Activated naive CD8-positive, alpha-beta T cell treated with anti-CD3 and anti-CD28 coated beads for 36 hours (primary cell): ENCODE measurements at regions not wholly inside any gene's neighbourhood (a gene's known extent, or its start where the extent isn't known, plus 50 kb on each side); places are given as distances from the start of the nearest gene placed in this dataset.

Experiments
- DNase-seq: peaks from one replicate; pipeline ENCODE4 v3.0.0; 2021
- H3K27ac Mint-ChIP-seq: one replicate; pipeline ENCODE4 v1.8.0; 2022; ENCODE audit warnings: mild to moderate bottlenecking, moderate library complexity, mixed read lengths
- H3K27me3 Mint-ChIP-seq: one replicate; pipeline ENCODE4 v1.8.0; 2022; ENCODE audit warnings: mild to moderate bottlenecking, mixed read lengths
- H3K36me3 Mint-ChIP-seq: one replicate; pipeline ENCODE4 v1.8.0; 2021; ENCODE audit warnings: mild to moderate bottlenecking, mixed read lengths
- H3K4me1 Mint-ChIP-seq: one replicate; pipeline ENCODE4 v1.8.0; 2021; ENCODE audit warnings: mixed read lengths
- H3K4me3 Mint-ChIP-seq: one replicate; pipeline ENCODE4 v1.8.0; 2022; ENCODE audit warnings: mild to moderate bottlenecking, moderate library complexity, mixed read lengths
- H3K9me3 Mint-ChIP-seq: one replicate; pipeline ENCODE4 v1.8.0; 2022; ENCODE audit warnings: mixed read lengths

DNA sequence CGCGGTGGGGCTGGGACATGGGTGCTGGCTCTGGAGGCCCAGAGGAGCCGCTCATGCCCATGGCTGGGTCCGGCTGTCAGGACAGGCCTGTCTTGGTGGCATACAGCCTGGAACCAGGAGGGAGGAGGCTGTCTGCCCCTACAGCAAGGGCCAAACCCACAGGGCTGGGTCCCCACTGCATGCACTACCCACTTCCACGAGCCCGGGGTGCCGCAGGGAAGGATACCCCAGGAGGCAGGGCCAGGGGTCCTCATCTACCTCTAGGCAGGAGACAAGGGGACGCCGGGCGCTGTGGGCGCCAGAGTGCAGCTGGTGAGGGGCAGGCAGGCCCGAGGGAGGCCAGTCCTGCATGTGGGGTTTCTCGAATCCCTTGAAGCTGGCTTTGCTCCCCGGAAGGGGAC is 95.1 kb upstream of the GPC1 start:
- DNase-seq, result no peak
- H3K9me3 Mint-ChIP-seq, result peaks cover 3% of the 10 kb centered on the region

DNA sequence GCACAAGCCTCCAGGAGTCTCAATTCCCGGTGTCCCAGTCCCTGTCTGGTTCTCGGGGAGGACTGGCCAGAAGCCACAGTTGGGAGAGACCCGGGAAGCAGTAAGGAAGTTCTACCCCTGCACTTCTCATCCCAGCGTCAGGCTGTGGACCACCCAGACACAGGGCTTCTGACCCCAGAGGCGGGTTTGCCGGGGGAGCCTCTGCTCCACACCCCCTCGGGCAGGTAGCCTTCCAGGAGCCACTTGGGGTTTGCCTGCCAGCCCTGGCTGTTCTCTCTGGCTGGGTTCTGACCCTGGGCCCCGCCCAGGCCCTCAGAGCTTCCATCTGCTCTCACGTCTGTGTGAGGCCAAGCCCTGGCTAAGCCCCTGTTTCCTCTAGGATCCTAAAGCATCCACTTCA is 94.4 kb upstream of the GPC1 start:
- Mint-ChIP-seq H3K4me3 (no peak overlapping the region), H3K4me1 (no peaks in the 10 kb centered on the region), H3K9me3 (peaks cover 3% of the 10 kb centered on the region), H3K27ac (no peak overlapping the region), H3K36me3 (no peaks in the 10 kb centered on the region), H3K27me3 (peaks cover 12% of the 10 kb centered on the region)
- DNase-seq, result no peak

More for the DNA sequence above, 95.1 kb upstream of the GPC1 start:
- H3K4me3 Mint-ChIP-seq, result no peak overlapping the region
- H3K27ac Mint-ChIP-seq, result no peak overlapping the region
- H3K4me1 Mint-ChIP-seq, result no peaks in the 10 kb centered on the region
- no peaks in the 10 kb centered on the region for H3K36me3 Mint-ChIP-seq
- H3K27me3 Mint-ChIP-seq, result peaks cover 17% of the 10 kb centered on the region

- H3K4me3 Mint-ChIP-seq, result no peak overlapping the region
- H3K4me1 Mint-ChIP-seq, result no peaks in the 10 kb centered on the region
- H3K36me3 Mint-ChIP-seq, result no peaks in the 10 kb centered on the region
- H3K9me3 Mint-ChIP-seq, result peaks cover 3% of the 10 kb centered on the region
- H3K27ac Mint-ChIP-seq, result no peak overlapping the region
- no peaks in the 10 kb centered on the region for H3K27me3 Mint-ChIP-seq
- no peak for DNase-seq
These were observed 91.9 kb upstream of the GPC1 start for GRCh38 chr2:240343548-240343947.

DNA sequence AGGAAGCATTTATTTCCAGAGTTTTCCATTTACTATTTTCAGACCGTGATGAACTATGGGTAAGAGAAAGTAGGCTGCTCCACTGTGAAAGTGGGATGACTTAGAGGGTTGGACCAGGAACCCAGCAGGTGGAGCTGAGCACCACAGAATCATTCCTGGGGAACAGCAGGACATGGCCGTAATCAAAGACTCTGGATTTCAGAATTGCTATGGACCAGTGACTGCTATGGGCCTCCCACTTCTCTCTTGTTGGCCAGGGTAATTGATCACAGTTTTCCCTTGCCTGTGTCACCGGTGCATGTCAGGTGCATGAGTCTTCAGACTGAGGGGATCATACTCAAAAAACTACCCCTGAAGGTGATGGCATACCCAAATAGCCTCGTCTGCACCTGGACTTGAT is 90.6 kb upstream of the GPC1 start:
- Mint-ChIP-seq H3K9me3 (peaks cover 3% of the 10 kb centered on the region), H3K36me3 (no peaks in the 10 kb centered on the region), H3K4me1 (no peaks in the 10 kb centered on the region), H3K27ac (no peak overlapping the region), H3K4me3 (no peak overlapping the region), H3K27me3 (no peaks in the 10 kb centered on the region)
- DNase-seq, result no peak

- no peak overlapping the region for H3K27ac Mint-ChIP-seq
- H3K27me3 Mint-ChIP-seq, result peaks cover 3% of the 10 kb centered on the region
- no peaks in the 10 kb centered on the region for H3K4me1 Mint-ChIP-seq
- H3K9me3 Mint-ChIP-seq, result peaks cover 3% of the 10 kb centered on the region
- DNase-seq, result no peak
- no peak overlapping the region for H3K4me3 Mint-ChIP-seq
- no peaks in the 10 kb centered on the region for H3K36me3 Mint-ChIP-seq
These were observed 89.3 kb upstream of the GPC1 start for GRCh38 chr2:240346015-240346752.

DNA sequence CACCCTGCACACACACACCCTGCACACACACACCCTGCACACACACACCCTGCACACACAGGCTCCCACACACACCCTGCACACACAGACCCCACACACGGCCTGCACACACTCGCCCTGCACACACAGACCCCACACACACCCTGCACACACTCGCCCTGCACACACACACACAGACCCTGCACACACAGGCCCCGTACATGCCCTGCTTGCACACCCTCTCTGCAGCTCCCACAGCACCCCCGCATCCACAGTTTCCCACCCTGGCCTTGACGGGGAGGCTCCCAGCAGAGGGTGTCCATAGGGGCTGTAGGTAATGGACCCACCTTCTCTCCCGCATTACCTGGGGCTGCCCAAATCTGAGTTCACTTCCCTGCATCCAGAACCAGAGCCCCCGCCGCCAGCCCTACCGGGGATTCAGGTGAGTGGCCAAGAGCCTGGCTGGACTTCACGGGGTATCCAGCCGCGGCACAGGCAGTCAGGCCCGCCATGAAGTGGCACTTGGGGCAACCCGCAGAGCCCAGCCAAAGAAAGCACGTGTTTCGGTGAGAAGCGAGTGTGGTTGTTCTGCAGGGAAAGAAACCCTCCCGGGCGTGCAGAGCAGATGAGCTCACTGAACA is 88.6 kb upstream of the GPC1 start:
- Mint-ChIP-seq H3K4me3 (no peak overlapping the region), H3K4me1 (peaks cover 2% of the 10 kb centered on the region), H3K27ac (no peak overlapping the region), H3K36me3 (no peaks in the 10 kb centered on the region), H3K9me3 (peaks cover 3% of the 10 kb centered on the region), H3K27me3 (peaks cover 3% of the 10 kb centered on the region)
- DNase-seq, result no peak

DNA sequence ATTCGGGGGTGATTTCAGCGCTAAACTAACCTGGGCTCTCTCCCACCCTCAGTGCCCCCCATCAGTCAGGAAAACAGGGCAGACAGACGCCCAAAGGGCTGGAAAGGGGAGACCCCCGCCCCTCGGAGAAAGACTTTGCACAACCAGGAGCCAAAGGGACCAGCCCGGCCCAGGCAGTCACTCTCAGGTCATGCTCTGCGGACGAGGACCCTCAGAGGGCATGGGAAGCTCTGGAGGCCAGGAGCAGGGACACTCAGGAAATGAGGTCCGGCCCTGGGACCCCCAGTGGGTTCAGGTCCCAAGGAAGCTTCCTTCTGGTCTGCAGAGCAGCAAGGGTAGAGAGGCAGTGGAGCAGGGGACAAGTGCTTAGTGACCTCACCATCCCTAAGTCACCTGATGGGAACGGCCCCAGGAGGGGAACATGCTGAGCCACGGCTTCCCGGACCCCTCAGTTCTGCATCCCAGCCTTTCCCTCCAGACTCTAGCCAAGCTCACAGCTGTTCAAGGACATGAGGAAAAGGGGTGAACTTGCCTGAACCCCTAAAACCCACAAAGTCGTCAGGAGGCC is 88.0 kb upstream of the GPC1 start:
- Mint-ChIP-seq H3K4me3 (no peak overlapping the region), H3K4me1 (peaks cover 2% of the 10 kb centered on the region), H3K27ac (no peak overlapping the region), H3K9me3 (peaks cover 3% of the 10 kb centered on the region), H3K27me3 (peaks cover 8% of the 10 kb centered on the region), H3K36me3 (no peaks in the 10 kb centered on the region)
- DNase-seq, result no peak

DNA sequence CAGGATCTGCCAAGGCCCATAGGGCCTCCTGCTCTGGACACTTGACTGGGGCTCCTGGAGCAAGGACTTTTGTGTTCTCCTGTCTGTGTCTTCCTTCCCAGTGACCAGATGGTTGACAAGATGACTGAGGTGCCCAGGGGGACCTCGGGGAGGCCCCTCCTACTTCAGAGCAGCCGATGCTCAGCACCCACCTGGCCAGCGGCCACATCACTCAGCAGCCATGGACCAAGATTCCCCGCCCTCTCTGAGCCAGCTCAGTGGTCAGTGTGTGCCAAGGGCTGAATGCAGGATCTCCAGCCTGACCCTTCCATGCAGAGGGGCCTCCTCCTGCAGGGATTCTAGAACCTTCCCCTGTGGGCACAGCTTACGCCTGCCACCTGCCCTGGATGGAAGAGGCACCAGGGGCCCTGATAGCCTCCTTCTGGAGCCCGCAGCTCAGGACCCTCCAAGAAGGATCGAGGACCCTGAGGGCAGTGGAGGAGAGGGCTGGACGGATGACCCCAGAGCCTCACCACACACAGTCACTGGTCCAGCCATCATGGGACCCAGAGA is 87.4 kb upstream of the GPC1 start:
- no peak for DNase-seq
- H3K27ac Mint-ChIP-seq, result no peak overlapping the region
- H3K4me3 Mint-ChIP-seq, result no peak overlapping the region
- peaks cover 10% of the 10 kb centered on the region for H3K27me3 Mint-ChIP-seq
- no peaks in the 10 kb centered on the region for H3K36me3 Mint-ChIP-seq
- peaks cover 2% of the 10 kb centered on the region for H3K4me1 Mint-ChIP-seq
- peaks cover 3% of the 10 kb centered on the region for H3K9me3 Mint-ChIP-seq

GRCh38 chr2:240348522-240348921 is 86.9 kb upstream of the GPC1 start:
- Mint-ChIP-seq H3K27ac (no peak overlapping the region), H3K36me3 (no peaks in the 10 kb centered on the region), H3K9me3 (peaks cover 3% of the 10 kb centered on the region), H3K4me3 (no peak overlapping the region), H3K27me3 (peaks cover 10% of the 10 kb centered on the region), H3K4me1 (peaks cover 2% of the 10 kb centered on the region)
- no peak for DNase-seq

DNA sequence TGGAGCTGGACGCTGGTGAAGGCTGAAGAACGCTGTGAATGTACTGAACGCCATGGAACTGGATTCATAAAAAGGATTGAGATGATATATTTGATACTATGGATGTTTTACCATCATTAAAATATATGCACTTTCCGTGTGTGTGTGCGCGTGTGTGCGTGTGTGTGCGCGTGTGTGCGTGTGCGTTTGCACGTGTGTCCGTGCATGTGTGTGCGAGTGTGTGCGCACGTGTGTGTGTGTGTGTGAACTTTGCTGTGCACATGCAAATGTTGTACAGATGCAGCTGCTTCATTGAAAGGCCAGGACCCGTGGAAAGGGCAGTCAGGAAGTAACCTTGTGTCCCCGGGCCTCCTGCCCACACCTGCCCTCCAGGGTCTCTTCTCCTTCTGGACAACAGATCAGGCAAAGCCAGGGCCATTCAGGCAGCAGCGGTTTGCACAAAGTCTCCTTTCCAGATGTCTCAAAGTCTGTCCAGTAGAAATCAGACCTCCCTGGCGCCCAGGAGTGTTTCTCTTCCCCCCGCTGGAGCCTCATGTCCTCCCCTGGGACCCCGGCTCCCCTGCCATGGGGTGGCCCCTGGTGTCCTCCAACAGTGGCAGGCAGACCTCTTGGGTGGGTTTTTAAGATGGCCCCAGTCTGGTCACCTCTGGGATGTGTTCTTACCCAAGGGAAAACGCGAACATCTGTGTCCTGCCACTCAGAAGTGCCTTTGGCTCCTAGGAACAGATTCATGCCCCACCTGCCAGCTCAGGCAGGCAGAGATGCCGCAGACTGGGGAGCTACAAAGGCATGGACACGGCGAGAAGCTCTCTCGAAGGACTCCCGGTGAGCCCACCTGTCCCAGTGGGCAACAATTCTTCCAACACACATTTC is 86.1 kb upstream of the GPC1 start:
- Mint-ChIP-seq H3K27me3 (peaks cover 10% of the 10 kb centered on the region), H3K4me3 (no peak overlapping the region), H3K27ac (no peak overlapping the region), H3K9me3 (peaks cover 3% of the 10 kb centered on the region), H3K4me1 (peaks cover 2% of the 10 kb centered on the region), H3K36me3 (no peaks in the 10 kb centered on the region)
- DNase-seq, result no peak

DNA sequence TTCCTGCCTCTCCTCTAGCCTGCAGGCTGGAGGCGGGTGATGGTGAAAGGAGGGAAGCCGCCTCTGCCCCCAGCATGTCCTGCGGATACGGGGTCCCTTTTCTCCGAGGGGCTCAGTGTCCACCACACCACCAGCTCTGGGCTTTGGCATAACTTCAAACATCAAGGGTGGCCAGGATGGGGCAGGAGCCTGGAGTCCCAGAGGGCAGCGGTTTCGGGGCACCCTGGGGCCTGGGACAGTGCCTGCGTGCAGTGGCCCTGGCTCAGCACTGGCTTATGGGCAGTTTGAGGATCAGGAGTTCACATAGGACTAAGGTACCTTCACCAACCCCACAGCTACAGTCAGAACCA is 85.5 kb upstream of the GPC1 start:
- Mint-ChIP-seq H3K4me3 (no peak overlapping the region), H3K27ac (no peak overlapping the region), H3K9me3 (peaks cover 3% of the 10 kb centered on the region), H3K4me1 (peaks cover 2% of the 10 kb centered on the region), H3K36me3 (no peaks in the 10 kb centered on the region), H3K27me3 (peaks cover 10% of the 10 kb centered on the region)
- no peak for DNase-seq

- H3K36me3 Mint-ChIP-seq, result no peaks in the 10 kb centered on the region
- H3K4me1 Mint-ChIP-seq, result peaks cover 2% of the 10 kb centered on the region
- no peak overlapping the region for H3K27ac Mint-ChIP-seq
- DNase-seq, result no peak
- H3K27me3 Mint-ChIP-seq, result peaks cover 10% of the 10 kb centered on the region
- no peak overlapping the region for H3K4me3 Mint-ChIP-seq
- H3K9me3 Mint-ChIP-seq, result no peaks in the 10 kb centered on the region
These were observed 84.8 kb upstream of the GPC1 start for GRCh38 chr2:240350696-240351087.

GRCh38 chr2:240351088-240351741 is 84.2 kb upstream of the GPC1 start:
- no peaks in the 10 kb centered on the region for H3K9me3 Mint-ChIP-seq
- DNase-seq, result no peak
- no peak overlapping the region for H3K27ac Mint-ChIP-seq
- H3K27me3 Mint-ChIP-seq, result peaks cover 10% of the 10 kb centered on the region
- no peak overlapping the region for H3K4me3 Mint-ChIP-seq
- H3K36me3 Mint-ChIP-seq, result no peaks in the 10 kb centered on the region
- peaks cover 2% of the 10 kb centered on the region for H3K4me1 Mint-ChIP-seq

- no peaks in the 10 kb centered on the region for H3K9me3 Mint-ChIP-seq
- DNase-seq, result no peak
- H3K36me3 Mint-ChIP-seq, result no peaks in the 10 kb centered on the region
- no peak overlapping the region for H3K27ac Mint-ChIP-seq
- H3K4me1 Mint-ChIP-seq, result peaks cover 2% of the 10 kb centered on the region
- peaks cover 10% of the 10 kb centered on the region for H3K27me3 Mint-ChIP-seq
- H3K4me3 Mint-ChIP-seq, result no peak overlapping the region
These were observed 83.5 kb upstream of the GPC1 start for GRCh38 chr2:240351826-240352426.
